Astrocyte (in vitro differentiated cells and primary cell): ENCODE measurements at regions not wholly inside any gene's neighbourhood (a gene's known extent, or its start where the extent isn't known, plus 50 kb on each side); places are given as distances from the start of the nearest gene placed in this dataset.

Experiments
- CTCF ChIP-seq: IDR thresholded peaks from 2 replicates; pipeline ENCODE4 v1.5.1; 2011; ENCODE audit warnings: low read depth, mild to moderate bottlenecking, inconsistent platforms, low read length, moderate library complexity; ENCODE audit not compliant: insufficient read depth
- EZH2 ChIP-seq: IDR thresholded peaks from 2 replicates; pipeline ENCODE4 v1.6.1; 2012; ENCODE audit warnings: mild to moderate bottlenecking, low read length, inconsistent platforms; ENCODE audit not compliant: insufficient read depth

DNA sequence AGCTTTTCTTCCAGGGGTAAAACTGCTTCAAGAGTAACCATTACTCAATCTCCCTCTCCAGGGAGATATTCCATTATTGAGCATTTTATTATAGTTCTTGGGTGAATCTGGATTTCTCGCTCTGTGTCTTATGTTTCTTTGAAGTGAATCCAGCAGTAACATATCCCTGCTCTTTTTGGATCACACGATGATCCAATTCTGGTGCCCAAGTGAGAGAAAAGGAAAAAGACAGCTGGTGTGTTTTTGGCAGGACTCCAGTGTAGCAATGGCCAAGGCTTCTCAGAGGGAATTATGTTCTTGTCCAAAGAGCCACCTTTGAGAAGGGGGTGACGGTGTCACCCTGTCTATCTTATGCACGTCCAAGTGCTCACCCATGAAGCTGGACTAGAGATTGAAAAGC lies 140.3 kb upstream of the ERRFI1 start:
- TF ChIP-seq EZH2: no peak
- no peak for TF ChIP-seq CTCF
